BE2C (cell line): ENCODE measurements at regions not wholly inside any gene's neighbourhood (a gene's known extent, or its start where the extent isn't known, plus 50 kb on each side); places are given as distances from the start of the nearest gene placed in this dataset.
"Not testable (repeated sequence)": the region's sequence is repeated elsewhere in the genome, so short reads cannot be mapped to it uniquely, and the experiment has no call there.

Experiments
- DNase-seq: peaks from one replicate; pipeline ENCODE4 v3.0.0-alpha.2; 2020
- H3K27me3 ChIP-seq: fragments of 250-450 bp; sonication (Bioruptor Pico); 2 replicates; pipeline ENCODE4 v1.5.1; 2020; ENCODE audit warnings: mild to moderate bottlenecking
- H3K36me3 ChIP-seq: fragments of 250-450 bp; sonication (Bioruptor Pico); 2 replicates; pipeline ENCODE4 v1.5.1; 2020; ENCODE audit warnings: mild to moderate bottlenecking
- H3K4me1 ChIP-seq: fragments of 250-450 bp; sonication (Bioruptor Pico); 2 replicates; pipeline ENCODE4 v1.5.1; 2020
- H3K4me3 ChIP-seq: 2 replicates; pipeline ENCODE4 v1.5.1; 2011; ENCODE audit warnings: low read depth, low read length
- H3K9me3 ChIP-seq: fragments of 250-450 bp; sonication (Bioruptor Pico); 2 replicates; pipeline ENCODE4 v1.5.1; 2020
- CTCF ChIP-seq: IDR thresholded peaks from 2 replicates; pipeline ENCODE4 v1.5.1; 2012; ENCODE audit warnings: mild to moderate bottlenecking, low read depth, low read length

DNA sequence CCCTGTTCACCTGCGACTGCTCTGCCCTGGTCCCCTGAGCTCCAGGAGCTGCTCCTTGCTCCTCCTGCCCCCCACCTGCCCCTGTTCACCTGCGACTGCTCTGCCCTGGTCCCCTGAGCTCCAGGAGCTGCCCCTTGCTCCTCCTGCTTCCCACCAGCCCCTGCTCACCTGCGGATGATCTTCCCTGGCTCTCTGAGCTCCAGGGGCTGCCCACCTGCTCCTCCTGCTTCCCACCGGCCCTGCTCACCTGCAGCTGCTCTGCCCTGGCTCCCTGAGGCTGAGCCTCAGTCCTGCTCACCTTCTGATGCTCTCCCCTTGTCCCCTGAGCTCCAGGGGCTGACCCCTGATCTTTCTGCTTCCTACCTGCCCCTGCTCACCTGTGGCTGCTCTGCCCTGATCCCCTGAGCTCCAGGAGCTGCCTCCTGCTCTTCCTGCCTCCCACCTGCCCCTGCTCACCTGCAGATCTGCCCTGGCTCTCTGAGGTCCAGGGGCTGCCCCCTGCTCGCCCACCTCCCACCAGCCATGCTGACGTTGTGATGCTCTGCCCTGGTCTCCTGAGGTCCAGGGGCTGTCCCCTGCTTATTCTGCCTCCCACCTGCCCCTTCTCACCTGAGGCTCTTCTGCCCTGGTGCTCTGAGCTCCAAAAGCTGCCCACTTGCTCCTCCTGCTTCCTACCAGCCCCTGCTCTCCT, 219.2 kb downstream of the TMEM121 start:
- DNase-seq, result no peak
- no peaks in the 10 kb centered on the region for H3K27me3 ChIP-seq
- H3K4me3 ChIP-seq, result no peak overlapping the region
- no peaks in the 10 kb centered on the region for H3K36me3 ChIP-seq
- no peak for TF ChIP-seq CTCF
- no peaks in the 10 kb centered on the region for H3K9me3 ChIP-seq
- peaks cover 3% of the 10 kb centered on the region; the same call in 1 of the 2 replicates for H3K4me1 ChIP-seq

- Histone ChIP-seq H3K27me3 (no peaks in the 10 kb centered on the region), H3K4me3 (no peak overlapping the region), H3K9me3 (no peaks in the 10 kb centered on the region), H3K4me1 (peaks cover 3% of the 10 kb centered on the region; the same call in 1 of the 2 replicates), H3K36me3 (no peaks in the 10 kb centered on the region)
- DNase-seq, result no peak
- no peak for TF ChIP-seq CTCF
Measured at GRCh38 chr14:105746124-105746514, 219.7 kb downstream of the TMEM121 start.

DNA sequence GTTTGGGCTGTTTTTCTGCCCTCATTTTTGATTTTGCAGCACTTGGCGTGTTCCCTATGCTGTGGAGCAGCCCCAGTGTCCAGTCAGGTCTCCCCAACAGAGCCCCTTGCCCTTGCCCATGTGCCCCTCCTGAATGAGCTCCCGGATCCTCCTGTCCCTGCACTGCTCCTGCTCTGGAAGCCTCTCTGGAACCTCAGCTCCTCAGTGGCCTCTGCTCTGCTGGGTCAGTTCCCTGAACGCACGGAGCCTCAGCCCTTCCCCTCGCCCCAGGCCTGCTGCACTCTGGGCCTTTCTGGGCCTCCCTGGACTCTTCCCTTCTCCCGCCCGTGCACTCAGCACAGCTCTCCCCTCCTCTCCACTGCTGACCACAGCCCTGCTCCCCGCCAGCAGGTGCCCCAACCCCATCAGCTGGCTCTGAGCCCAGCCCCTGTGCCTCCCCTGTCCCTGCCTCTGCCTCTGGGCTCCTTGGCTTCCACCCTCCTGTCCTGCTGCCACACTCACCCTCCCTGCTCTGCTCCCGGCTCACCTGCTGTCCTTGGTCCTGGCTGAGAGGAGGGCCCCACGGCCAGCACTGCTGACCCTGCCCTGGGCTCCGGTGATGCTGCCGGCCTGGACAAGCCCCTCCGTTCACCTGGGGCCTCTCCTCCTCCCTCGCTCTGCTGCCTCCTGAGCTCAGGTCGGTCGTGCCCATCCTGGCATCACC, 220.6 kb downstream of the TMEM121 start:
- H3K9me3 ChIP-seq, H3K4me1 ChIP-seq, H3K27me3 ChIP-seq, H3K4me3 ChIP-seq, DNase-seq, H3K36me3 ChIP-seq: not testable (repeated sequence)

DNA sequence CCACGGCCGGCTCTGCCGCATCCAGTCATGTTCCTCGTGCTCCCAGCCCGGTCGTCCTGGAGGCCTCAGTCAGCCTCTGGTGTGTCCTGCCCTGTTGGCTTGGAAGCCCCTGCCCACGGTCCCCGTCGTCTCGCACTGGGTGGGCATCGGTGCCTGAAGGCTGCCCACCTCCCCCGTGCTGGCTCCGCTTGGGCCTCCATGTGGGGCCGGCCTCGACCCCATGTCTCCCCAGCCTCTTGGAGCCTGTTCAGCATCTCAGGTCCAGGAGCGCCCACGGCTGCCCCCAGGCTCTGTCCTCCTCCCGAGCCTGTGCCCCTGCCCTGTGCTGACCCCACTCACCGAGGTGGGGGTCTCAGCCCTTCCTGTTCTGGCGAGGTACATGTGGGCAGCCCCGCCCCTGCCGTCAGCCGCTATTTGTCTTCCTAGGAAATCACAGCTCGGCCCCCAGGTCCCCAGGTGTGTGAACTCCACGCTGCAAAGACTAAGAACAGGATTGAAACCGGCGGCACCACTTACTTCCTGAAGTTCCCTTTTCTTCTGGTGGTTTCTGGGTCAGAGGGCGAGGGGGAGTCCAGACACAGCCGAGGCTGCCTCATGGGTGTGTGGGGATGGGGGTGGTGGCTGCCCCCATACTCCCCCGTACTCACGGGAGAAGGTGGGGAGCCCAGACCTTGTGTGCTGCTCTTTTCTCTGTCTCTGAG, 221.3 kb downstream of the TMEM121 start:
- not testable (repeated sequence) for H3K9me3 ChIP-seq, H3K4me1 ChIP-seq, H3K4me3 ChIP-seq, H3K36me3 ChIP-seq, H3K27me3 ChIP-seq, DNase-seq

- DNase-seq, result peak; percentile 70
- no peak for TF ChIP-seq CTCF
- H3K4me3 ChIP-seq, result no peak overlapping the region
- H3K4me1 ChIP-seq, result peaks cover 3% of the 10 kb centered on the region; the same call in 1 of the 2 replicates
- H3K27me3 ChIP-seq, result no peaks in the 10 kb centered on the region
- no peaks in the 10 kb centered on the region for H3K36me3 ChIP-seq
- H3K9me3 ChIP-seq, result no peaks in the 10 kb centered on the region
Measured at GRCh38 chr14:105748204-105748578, 221.8 kb downstream of the TMEM121 start.

DNA sequence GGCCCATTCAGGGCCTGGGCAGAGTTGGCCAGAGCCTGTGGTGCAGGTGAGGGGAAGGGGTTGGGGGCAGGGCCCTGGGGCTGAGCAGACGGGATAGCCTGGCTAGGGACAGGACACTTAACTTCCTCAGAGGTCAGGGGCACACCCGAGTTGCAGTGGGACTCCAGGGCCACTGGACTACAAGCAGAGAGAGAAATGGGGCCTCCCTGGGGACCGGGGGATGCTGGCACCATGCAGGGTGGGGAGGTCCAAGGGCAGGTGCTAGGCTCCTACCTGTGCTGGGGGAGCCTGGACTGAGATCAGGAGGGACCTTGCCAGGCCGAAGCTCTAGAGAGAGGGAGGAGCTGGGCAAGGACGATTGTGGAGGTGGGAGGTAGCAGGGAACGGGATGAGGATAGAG, 222.3 kb downstream of the TMEM121 start:
- H3K36me3 ChIP-seq, H3K4me1 ChIP-seq, H3K27me3 ChIP-seq, H3K9me3 ChIP-seq, DNase-seq, H3K4me3 ChIP-seq: not testable (repeated sequence)

DNA sequence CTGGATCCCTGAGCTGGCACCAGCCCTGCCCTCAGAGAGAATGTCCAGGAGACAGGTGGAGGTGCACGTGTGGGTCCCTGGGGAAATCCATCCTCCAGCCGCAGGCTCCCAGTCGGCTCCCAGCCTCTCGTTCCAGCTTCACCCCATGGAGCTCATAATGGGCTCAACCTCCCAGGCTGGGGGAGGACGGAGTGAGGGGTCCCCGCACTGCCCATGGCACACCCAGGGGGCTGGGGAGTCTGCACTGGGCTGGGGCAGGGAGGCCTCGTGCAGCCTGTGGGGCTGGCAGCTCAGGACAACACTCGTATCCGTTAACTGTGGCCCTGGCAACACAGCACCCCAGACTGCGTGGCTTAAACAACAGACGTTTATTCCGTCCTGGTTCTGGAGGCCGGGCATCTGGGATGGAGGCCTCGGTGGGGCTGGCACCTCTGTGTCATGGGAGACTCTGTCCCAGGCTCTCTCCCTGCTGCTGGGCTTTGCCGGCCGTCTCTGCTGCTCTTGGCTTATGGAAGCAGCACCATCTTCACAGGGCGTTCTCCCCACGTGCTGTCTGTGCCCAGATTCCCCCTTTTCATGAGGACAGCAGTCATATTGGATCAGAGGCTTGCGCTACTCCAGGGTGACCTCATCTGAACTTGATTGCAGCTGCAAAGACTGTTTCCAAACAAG, 223.6 kb downstream of the TMEM121 start:
- not testable (repeated sequence) for H3K36me3 ChIP-seq, H3K27me3 ChIP-seq, H3K4me1 ChIP-seq, H3K9me3 ChIP-seq, H3K4me3 ChIP-seq, DNase-seq

- H3K4me1 ChIP-seq, DNase-seq, H3K4me3 ChIP-seq, H3K9me3 ChIP-seq, H3K36me3 ChIP-seq, H3K27me3 ChIP-seq: not testable (repeated sequence)
Measured at GRCh38 chr14:105751291-105751751, 224.9 kb downstream of the TMEM121 start.

- H3K4me3 ChIP-seq, H3K36me3 ChIP-seq, H3K27me3 ChIP-seq, DNase-seq, H3K4me1 ChIP-seq, H3K9me3 ChIP-seq: not testable (repeated sequence)
Measured at GRCh38 chr14:105752420-105752819, 226.0 kb downstream of the TMEM121 start.
